Glomerular visceral epithelial cell (primary cell): ENCODE measurements at regions not wholly inside any gene's neighbourhood (a gene's known extent, or its start where the extent isn't known, plus 50 kb on each side); places are given as distances from the start of the nearest gene placed in this dataset.

Experiments used
- DNase-seq: peaks from one replicate; pipeline ENCODE4 v3.0.0-alpha.2; 2016; ENCODE audit errors: extremely low spot score

DNA sequence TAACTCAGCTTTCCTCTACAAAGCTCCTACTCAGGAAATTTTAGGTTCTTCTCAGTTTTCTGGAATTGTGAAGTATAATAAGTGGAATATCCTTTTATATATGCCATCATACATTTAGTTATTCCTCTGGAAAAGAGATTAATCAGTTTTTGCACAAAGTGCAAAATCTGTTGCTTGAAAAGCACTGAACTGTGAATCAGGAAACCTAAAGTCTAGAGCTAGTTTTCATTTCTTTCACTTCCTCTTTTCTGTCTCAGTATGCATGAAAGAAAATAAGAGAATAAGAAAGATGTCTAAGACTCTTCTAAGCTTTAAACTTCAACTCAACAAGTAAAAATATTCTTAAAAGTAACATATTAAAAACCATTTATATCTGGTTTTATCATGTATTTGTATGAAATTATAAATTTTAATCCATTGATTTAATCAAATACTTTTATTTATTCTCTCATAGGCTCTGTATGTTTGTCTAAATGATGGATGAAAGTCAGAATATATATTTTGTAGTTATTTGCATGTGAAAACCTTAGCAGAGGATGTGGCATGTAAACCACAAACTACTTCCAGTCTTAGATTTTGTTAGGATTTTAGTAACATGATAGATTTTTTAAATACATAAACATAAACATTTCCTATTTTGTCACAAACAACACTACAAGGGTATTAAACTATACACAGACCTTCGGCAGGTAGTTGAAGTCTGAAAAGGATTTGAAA, 1073.0 kb downstream of the XPNPEP1 start:
- DNase-seq, result no peak

DNA sequence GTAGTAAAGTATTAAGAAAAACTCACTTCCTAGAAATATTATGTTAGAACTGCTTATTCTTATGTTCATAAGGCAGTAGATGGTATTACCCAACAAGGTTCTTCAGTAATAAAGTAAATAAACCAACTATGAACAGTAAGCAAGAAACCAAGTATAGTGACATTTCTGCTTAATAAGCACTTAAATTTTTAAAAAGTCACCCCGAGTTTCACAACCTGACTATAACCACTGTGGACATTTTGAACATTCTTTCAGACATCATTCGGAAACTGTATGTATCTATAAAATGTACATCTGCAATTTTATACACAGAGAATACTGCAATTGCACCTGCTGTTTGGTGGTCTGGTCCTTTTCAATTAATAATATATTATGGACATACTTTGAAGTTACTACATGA, 1073.6 kb downstream of the XPNPEP1 start:
- no peak for DNase-seq

DNA sequence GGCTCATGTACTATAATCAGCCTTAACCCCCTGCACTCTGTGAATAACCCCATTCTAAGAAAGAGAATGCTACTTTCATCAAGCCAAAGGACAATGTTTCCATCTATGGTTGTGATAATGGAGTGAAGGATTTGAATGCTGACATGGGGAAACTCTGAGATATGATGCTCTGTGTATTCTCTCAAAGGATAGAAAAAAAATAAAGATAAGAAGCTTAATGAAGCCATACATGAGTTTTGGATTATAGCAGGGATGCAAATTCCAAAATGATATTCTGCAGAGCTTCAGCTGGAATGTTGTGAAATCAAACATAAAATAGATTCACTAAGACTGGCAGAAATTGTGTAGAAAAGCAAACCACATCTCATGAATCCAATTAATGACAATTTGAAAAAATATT, 1074.1 kb downstream of the XPNPEP1 start:
- no peak for DNase-seq

DNA sequence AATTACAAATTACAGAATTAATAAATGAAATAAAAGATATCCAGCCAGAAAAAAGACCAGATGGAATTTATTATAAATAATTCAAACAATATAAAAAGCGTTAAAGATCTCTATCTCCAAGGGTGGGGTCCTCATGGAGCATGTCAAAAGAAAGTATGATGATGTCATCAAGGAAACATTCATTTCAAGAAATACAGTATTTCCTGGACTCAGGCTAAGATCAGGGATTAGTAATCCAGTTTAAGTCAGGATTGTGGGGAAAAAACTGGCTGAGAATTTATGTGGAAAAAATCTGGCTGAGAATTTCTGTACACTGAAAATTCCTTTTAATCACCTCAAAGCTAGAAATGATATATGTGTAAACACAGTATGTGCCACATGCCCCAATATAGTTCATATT, 1075.3 kb downstream of the XPNPEP1 start:
- no peak for DNase-seq

DNA sequence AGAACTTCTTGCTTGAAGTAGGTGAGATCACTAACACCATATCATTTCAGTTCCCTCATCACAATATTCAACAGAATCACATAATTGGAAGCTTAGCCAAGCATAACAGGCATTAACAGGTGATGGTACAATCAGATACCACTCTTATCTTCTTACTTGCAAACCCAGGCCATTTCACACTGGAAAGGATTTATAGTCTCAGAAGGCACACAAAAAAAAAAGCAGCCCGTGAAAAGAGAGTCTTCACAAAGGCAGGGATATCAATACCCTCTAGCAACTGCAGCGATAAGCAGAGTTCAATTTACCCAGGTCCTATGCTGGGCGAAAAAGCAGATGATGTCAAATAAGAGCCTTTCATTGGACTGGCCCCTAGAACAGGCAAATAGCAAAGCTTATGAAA, 1082.4 kb downstream of the XPNPEP1 start:
- no peak for DNase-seq

DNA sequence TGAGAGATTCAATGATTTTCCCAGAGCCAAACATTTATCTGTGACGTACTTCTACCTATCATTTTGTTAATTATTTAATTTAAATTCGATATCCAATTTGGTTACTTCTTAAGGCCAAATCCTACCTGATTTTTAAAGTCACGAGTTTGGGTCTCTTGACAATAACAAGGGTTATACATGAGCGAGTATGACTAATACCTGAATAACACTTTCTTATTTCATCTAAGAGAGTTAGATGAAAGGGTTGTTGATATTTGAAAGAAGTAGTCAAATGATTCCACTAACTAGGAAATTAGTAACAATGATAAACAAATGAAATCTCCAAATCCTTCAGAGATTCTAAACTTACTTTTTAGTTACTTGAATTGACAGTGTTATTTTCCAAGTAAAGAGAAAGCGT, 1086.9 kb downstream of the XPNPEP1 start:
- DNase-seq, result no peak

DNA sequence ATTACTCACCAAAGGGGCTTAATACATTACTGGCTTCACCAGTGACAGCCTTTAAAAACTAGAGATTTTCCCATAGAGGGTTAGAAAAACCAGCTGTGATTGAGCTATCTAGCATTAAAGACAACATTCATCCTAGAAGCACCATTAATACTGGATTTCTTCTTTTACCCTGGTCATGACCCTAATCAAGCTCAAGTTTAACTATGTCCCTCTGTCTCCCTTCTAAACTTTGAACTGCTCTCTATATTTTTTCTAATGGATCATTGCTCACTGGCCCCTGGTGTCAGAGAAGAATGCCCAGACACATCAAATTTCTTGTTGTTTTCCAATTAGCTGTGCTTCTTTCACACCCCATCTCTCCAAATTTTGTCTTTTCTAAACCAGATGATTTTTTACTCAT, 1101.3 kb downstream of the XPNPEP1 start:
- no peak for DNase-seq

DNA sequence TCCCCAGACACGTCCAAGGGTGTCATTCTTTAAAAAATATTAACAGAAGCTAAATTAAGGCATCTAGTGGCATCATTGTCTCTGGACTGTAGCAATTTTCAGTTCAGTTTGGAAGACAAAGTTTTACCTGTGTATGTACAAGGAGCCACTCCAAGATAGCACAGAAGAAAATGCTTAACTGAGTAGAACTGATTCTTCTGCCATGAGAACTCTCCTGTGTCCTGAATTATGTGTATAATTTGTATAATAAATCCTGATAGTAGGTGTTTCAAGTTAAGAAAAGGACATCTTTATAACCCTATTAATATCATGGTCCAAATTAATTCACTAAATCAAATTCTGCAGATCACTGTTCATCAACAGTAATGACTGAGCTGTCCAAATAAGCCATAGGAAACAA, 1104.0 kb downstream of the XPNPEP1 start:
- no peak for DNase-seq

DNA sequence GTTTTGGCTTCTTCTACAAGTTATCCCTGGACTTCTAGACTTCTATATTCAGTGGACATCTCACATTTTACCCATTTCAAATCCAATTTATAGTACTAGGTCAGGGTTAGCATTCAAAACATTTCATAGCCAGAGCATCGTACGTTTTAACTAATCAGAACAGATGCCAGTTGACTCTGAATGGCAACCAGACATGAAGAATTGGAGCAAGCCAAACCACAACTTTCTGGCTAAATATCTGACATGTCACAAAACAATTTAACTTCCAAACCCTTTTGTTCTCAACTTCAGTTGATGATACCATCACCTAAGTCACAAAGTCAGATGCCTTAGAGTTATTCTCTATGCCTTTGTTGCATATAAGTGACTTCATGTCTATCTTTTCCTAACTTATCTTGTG, 1105.7 kb downstream of the XPNPEP1 start:
- DNase-seq, result no peak

DNA sequence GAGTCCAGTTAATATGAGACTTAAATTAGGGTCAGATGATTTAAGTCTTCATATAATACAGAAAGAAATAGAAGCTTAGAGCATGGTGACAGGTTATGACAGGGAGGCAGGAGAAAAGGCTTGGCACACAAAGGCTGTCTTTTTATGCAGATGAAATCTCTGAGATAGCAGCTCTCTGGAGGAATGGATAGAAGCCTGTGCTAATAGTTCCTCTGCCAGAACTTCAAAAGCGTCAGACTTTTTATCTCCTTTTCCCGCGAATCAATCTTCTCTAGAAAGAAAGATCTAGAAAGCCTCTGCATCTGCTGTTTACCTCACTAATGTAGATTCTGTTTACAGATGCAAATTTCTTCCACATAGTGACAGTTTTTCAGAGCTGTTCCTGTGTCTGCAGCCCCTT, 1106.2 kb downstream of the XPNPEP1 start:
- DNase-seq, result no peak

DNA sequence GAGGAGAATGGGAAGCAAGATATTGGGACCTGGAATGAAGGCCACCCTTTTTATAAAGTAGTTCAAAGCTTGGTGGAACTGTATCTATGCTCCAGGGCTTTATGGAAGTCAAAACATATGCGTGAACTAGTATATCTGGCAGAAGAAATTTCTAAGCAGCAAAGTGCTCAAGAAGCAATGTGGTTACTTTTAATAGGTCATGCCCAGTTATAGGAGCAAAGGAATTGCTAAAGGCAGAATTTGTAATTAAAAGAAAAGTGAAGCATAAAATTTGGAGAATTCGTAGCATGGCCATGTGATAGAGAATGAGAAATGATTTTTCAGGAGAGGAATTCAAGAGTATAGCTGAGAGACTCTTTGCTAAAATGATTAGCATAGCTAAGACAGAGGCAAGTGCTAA, 1110.4 kb downstream of the XPNPEP1 start:
- no peak for DNase-seq

DNA sequence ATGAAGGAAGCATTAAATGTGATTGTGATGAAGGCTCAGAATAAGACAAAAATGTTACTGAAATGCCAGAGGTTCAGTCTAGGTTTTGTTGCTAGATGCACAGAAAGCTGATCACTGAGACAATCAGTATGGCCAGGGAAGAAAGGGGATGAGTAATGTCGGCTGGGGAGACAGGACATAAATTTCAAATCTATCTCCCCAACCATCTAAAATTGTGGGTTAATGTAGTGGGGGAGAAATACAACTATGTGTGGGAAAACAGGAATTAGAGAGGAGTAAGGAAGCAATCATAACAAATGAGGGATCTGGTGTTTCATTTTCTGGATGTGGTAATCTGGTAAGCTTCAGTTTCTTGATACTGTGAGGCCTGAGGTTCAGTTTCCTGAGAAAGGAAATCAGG, 1111.0 kb downstream of the XPNPEP1 start:
- no peak for DNase-seq

DNA sequence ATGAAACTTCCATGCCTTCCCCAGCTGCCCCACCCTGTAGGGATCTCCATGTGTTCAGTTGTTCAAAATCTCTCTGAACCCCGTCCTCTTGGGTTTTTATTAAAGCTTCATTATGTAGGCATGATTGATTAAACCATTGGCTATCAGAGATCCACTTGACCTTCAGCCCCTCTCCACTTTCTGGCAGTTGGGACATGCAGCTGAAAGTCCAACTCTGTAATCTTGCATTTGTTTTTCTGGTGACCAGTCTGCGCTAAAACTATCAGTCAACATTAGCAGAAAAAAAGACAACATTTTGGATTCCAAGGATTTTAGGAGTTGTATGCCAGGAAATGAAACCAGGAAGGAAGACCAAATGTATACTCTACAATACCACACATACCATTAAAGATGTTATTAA, 1115.1 kb downstream of the XPNPEP1 start:
- no peak for DNase-seq

DNA sequence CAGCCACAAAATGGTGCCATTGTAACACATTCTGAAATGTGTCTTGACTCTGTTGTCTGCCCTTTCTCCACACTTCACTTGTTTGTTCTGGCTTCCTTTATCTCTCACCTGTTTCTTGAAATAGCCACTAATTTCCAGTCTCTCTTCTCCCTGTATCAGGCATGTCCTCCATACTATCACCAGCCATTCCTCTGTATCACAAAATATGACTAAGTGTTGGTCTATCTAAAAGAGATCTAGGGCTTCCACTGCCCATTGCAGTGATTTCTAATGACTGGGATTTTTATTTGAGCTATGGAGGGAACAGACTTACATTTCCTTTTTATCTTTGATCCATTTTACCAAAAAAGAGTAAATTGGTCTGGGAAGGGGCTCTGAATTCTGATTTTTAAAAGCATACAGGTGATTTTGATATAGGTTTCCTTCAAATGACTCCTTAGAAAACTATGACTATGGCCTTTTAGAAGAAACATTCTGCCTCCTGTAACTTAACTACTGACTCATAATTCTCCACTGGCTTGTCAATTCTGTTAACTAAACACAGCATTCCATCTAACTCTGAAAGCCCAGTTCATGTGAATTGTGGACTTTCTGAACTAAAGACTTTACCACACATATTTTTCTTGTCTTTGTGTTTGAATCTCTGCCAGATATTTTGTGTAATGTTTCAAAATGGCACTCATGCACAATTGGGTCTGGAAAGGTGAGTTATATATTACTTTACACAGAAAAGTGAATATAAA, 1121.4 kb downstream of the XPNPEP1 start:
- DNase-seq, result no peak

DNA sequence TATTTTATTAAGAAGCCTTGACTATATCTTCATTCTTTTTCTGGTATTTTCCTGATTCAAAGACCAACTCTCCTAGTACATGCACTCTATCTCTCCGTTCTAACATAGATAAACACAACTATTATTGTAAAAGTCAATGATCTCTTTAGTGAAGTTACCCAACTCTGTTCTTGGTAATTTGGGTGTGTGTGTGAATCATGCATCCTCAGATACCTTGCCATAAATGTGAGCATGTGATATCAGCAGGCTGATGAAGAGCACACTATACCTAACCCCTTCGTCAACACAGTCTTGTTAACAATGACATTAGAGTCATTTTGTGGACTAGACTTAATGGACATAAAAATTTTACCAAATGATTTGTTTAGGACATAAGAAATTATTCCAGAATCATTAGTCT, 1122.1 kb downstream of the XPNPEP1 start:
- no peak for DNase-seq

DNA sequence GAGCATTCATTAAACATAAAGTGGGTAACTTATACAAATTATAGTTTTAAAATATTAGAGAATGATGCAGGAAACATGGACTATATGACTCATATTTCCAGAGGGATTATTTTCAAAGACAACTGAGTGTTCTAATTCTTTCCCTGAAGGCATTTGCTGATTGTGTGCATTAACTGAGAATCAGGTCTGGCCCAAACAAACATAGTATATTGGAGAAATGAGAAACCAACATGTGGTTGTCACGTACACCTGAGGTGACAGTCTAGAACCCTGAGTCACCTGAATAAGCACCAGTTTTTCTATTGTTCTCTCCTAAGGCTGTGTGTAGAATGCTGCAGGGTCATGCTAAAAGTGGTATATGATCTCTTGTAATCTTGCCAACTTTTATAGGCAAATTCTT, 1125.7 kb downstream of the XPNPEP1 start:
- no peak for DNase-seq

DNA sequence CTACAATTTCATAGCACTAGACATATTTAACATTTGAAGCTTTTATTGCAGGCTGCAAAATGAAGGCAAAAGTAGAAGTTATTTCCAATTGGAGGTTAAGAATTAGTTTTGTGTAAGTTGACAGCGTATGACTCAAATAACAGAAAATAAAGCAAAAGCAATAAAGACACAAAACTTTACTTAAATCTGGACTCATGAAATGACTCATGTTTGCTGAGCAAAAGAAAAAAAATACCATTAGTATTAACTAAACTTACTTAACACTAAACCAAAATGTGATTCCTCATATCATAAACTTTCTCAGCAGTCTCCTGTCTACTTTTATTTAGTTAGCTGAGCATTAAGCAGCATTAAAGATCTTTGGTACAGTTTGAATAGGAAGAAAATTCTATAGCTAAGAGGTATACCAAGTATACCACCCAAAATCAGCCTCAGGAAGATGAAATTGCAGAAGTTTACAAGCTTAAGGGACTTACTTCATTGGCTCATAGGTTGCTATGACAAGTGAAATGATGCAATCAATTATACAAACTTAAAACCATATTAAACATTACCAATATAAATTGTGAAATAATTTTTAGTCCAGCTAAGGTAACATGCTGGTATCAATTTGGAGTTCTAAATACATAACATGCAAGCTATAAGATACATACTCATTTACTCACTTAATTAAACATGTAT, 1131.4 kb downstream of the XPNPEP1 start:
- no peak for DNase-seq

DNA sequence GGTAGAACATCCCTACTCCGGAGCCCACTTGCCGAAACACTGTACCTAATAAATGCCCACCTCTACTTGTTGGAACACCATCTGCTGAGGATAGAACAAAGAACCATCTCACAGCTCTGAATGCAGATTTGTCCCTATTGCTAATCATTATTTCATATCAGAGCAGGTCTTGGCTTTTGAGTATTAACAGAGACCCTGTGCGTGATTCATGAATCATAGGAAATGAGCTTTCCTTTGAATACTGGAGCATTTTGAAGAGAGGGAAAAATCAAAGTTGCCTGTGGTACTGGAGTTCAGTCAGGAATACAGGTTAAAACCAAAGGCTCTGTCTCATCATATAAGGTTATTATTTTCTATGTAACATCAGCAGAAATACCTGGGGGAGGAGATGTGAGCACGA, 1132.3 kb downstream of the XPNPEP1 start:
- DNase-seq, result no peak

DNA sequence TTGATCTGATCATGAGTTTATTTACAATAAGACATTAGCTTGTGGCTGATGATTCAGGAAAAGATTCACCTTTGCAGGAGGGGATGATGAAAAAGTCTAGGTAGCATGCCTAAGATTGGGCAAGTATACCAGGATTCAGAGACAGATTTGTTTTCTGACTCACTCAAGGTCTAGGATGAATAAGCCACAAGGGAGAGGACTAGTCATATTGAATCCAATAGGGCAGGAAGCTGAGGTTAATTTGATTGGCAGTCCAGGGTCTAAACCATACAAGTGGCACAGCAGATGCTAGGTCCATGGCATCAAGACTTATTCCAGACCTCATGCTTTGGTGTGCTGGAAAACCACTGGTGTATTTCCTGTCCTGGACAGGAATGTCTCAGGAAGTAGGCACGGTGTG, 1133.4 kb downstream of the XPNPEP1 start:
- DNase-seq, result no peak

DNA sequence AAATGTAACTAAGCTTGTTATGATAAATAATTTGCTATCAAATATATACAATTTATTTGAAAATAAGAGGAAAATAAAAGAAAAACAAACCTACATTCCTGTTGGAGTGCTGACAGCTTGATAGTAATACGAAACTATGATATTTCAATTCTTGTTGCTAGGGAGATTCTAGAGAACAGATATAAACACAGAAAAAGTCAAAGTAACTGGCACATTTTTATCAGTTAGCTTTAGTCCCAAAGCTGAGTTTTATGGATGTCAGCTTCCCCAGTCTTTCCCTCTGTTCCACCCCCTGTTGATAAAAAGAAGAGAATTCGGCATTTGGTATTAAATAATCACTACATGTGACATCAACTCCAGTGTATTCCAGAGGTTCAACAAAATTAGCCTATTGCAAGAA, 1134.0 kb downstream of the XPNPEP1 start:
- DNase-seq, result no peak

DNA sequence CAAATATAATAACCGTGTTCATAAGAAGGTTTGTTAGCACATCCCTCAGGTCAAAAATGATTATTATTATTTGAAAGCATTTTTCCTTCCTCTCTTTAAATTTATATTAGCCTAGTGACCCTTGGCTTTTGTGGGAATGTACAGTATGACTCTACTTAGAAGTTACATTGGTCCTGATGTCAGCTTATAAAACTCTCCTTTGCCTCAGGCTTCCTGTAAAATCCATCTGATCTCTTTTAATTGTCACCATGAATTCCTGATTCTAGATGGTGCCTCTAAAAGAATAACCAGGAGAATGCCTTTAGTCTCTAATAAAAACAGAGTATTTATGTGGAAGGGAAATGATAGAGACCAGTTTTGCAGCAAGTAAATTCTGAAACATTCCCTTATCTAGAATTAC, 1134.4 kb downstream of the XPNPEP1 start:
- no peak for DNase-seq

DNA sequence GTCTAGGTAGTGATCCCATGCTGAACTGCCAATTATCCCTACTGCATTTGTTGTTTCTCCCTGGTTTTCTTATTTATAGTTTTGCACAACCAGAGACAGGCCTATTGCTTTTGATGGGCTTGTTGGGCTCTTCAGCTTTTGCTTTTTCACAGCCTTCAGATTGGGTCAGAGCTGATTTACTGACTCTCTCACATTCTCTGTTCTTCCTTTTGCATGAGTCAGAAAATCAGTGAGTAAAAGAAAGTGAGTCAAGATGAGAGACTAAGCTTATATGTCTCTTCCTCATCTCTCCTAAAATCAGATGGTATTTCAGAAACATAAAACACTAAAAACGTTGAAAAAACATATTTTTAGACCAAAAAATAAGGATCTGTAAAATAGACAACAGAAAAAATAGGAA, 1135.4 kb downstream of the XPNPEP1 start:
- no peak for DNase-seq

DNA sequence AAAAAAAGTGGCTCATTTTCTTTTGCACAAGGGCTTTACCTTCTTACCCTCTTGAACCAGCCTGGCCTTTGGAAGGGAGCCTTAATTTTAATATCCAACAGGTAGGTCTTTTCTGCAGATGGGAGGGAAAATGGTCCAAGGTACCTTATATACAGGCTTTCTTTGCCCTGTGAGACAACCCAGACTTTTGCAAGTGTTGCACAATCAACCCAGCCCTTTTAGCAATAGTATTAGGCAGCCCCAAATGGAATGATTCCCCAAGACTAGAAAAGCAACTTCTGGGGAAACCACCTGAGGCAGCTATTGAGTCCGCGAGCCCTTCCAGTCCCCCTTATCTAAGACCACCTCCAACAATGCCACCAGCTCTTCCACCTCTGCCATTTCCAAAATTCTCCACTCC, 1138.3 kb downstream of the XPNPEP1 start:
- DNase-seq, result no peak
